ENCODE measurements at regions not wholly inside any gene's neighbourhood (a gene's known extent, or its start where the extent isn't known, plus 50 kb on each side); places are given as distances from the start of the nearest gene placed in this dataset.

DNA sequence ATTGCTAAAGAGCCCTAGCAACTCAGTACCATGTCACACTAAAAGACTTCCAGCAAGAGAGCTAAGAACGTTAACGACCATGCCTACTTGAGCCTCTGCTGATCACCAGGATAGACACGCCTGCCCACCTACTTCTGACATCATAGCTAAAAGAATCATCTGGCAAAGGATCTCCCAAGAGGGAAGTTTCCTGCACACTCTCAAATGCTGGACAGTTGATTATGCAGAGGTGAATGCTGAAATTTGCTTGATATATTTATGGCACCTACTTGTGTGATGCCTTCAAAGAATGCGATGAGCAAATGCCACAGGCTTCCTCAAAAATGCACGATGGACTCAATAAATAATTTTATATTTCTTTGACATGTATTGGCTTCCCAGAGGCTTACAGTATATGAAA, 113.6 kb downstream of the GALC start:
- ChIA-PET CTCF (no interaction called here), POLR2A (no interaction called here)
- Histone ChIP-seq H3K4me3 (ENCODE audit: low read length) (no peak overlapping the region), H3K27ac (ENCODE audit: low read depth in 1 of 2, low read length in 2 of 2) (no peak overlapping the region), H3K36me3 (ENCODE audit: insufficient read depth, low read length) (no peaks in the 10 kb centered on the region), H3K4me1 (ENCODE audit: insufficient read depth, low read length) (no peaks in the 10 kb centered on the region), H3K9me3 (ENCODE audit: control insufficient read depth in 1 of 2, insufficient read depth in 1 of 2, low read length in 2 of 2) (peaks cover 0 to 4% of the 10 kb centered on the region in 2 experiments), H3K27me3 (ENCODE audit: control insufficient read depth in 1 of 2, insufficient read depth in 2 of 2, low read length in 2 of 2) (peaks cover 0 to 5% of the 10 kb centered on the region in 2 experiments)
- no peaks in the 10 kb centered on the region for H3K36me3 Mint-ChIP-seq (ENCODE audit: low read depth)
- no peak overlapping the region for H3K4me3 Mint-ChIP-seq
- peaks cover 55% of the 10 kb centered on the region for H3K27me3 Mint-ChIP-seq
- DNase-seq (no peak), ATAC-seq (ENCODE audit: poor library complexity) (no peak)
- intact Hi-C loops (cut with DNase I, micrococcal nuclease): no loop called here
- TF ChIP-seq, protein P1, sequence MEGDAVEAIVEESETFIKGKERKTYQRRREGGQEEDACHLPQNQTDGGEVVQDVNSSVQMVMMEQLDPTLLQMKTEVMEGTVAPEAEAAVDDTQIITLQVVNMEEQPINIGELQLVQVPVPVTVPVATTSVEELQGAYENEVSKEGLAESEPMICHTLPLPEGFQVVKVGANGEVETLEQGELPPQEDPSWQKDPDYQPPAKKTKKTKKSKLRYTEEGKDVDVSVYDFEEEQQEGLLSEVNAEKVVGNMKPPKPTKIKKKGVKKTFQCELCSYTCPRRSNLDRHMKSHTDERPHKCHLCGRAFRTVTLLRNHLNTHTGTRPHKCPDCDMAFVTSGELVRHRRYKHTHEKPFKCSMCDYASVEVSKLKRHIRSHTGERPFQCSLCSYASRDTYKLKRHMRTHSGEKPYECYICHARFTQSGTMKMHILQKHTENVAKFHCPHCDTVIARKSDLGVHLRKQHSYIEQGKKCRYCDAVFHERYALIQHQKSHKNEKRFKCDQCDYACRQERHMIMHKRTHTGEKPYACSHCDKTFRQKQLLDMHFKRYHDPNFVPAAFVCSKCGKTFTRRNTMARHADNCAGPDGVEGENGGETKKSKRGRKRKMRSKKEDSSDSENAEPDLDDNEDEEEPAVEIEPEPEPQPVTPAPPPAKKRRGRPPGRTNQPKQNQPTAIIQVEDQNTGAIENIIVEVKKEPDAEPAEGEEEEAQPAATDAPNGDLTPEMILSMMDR (IDR thresholded peaks at IDR 0.05): no peak
- no peak overlapping the region for H3K27ac Mint-ChIP-seq
- no peaks in the 10 kb centered on the region for H3K4me1 Mint-ChIP-seq (ENCODE audit: low read depth)
- no peaks in the 10 kb centered on the region for H3K9me3 Mint-ChIP-seq

GRCh38 chr14:87878959-87879358, 114.0 kb downstream of the GALC start:
- peaks cover 0 to 5% of the 10 kb centered on the region in 2 experiments for H3K27me3 ChIP-seq (ENCODE audit: control insufficient read depth in 1 of 2, insufficient read depth in 2 of 2, low read length in 2 of 2)
- H3K4me3 Mint-ChIP-seq: no peak overlapping the region
- no peaks in the 10 kb centered on the region for H3K36me3 Mint-ChIP-seq (ENCODE audit: low read depth)
- H3K4me1 Mint-ChIP-seq (ENCODE audit: low read depth): no peaks in the 10 kb centered on the region
- intact Hi-C loops (cut with DNase I, micrococcal nuclease): no loop called here
- no peak overlapping the region for H3K27ac ChIP-seq (ENCODE audit: low read depth in 1 of 2, low read length in 2 of 2)
- H3K9me3 ChIP-seq (ENCODE audit: control insufficient read depth in 1 of 2, insufficient read depth in 1 of 2, low read length in 2 of 2): peaks cover 0 to 4% of the 10 kb centered on the region in 2 experiments
- ATAC-seq (ENCODE audit: poor library complexity) (no peak), DNase-seq (no peak)
- no peaks in the 10 kb centered on the region for H3K9me3 Mint-ChIP-seq
- peaks cover 59% of the 10 kb centered on the region for H3K27me3 Mint-ChIP-seq
- CTCF ChIA-PET: no interaction called here
- POLR2A ChIA-PET: no interaction called here
- no peak overlapping the region for H3K4me3 ChIP-seq (ENCODE audit: low read length)
- H3K27ac Mint-ChIP-seq: no peak overlapping the region
- no peaks in the 10 kb centered on the region for H3K4me1 ChIP-seq (ENCODE audit: insufficient read depth, low read length)
- H3K36me3 ChIP-seq (ENCODE audit: insufficient read depth, low read length): no peaks in the 10 kb centered on the region
- TF ChIP-seq, protein P1 (IDR thresholded peaks at IDR 0.05): no peak

GRCh38 chr14:87877877-87878276, 115.1 kb downstream of the GALC start:
- no peaks in the 10 kb centered on the region for H3K36me3 Mint-ChIP-seq (ENCODE audit: low read depth)
- no peaks in the 10 kb centered on the region for H3K9me3 Mint-ChIP-seq
- intact Hi-C loops (cut with DNase I, micrococcal nuclease): no loop called here
- DNase-seq (no peak), ATAC-seq (ENCODE audit: poor library complexity) (no peak)
- peaks cover 0 to 2% of the 10 kb centered on the region in 2 experiments for H3K9me3 ChIP-seq (ENCODE audit: control insufficient read depth in 1 of 2, insufficient read depth in 1 of 2, low read length in 2 of 2)
- ChIA-PET POLR2A (no interaction called here), CTCF (no interaction called here)
- peaks cover 0 to 5% of the 10 kb centered on the region in 2 experiments for H3K27me3 ChIP-seq (ENCODE audit: control insufficient read depth in 1 of 2, insufficient read depth in 2 of 2, low read length in 2 of 2)
- H3K4me1 Mint-ChIP-seq (ENCODE audit: low read depth): no peaks in the 10 kb centered on the region
- no peaks in the 10 kb centered on the region for H3K36me3 ChIP-seq (ENCODE audit: insufficient read depth, low read length)
- H3K27ac ChIP-seq (ENCODE audit: low read depth in 1 of 2, low read length in 2 of 2): no peak overlapping the region
- peaks cover 57% of the 10 kb centered on the region for H3K27me3 Mint-ChIP-seq
- H3K4me3 ChIP-seq (ENCODE audit: low read length): no peak overlapping the region
- TF ChIP-seq, protein P1 (IDR thresholded peaks at IDR 0.05): no peak
- no peak overlapping the region for H3K4me3 Mint-ChIP-seq
- H3K27ac Mint-ChIP-seq: no peak overlapping the region
- H3K4me1 ChIP-seq (ENCODE audit: insufficient read depth, low read length): no peaks in the 10 kb centered on the region
